ENCODE measurements at regions not wholly inside any gene's neighbourhood (a gene's known extent, or its start where the extent isn't known, plus 50 kb on each side); places are given as distances from the start of the nearest gene placed in this dataset.

DNA sequence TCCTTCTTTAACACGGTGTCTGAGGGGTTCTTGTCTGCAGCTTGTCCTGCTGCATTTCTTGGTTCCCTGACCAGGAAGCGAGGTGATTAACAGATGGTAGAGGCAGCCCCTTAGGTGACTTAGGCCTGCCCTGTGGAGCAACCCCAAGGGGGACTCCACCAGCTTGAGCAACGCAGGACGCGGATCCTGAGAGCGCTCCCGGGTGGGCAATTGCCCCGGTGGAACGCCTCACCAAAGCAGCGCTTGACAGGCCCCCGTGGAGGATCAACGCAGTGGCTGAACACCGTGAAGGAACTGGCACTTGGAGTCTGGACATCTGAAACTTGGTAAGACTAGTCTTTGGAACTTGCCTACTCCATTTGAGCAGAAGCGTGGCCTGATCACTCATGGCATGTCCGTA lies 272.9 kb upstream of the ATXN7L3B start:
- TF ChIP-seq, protein P1, sequence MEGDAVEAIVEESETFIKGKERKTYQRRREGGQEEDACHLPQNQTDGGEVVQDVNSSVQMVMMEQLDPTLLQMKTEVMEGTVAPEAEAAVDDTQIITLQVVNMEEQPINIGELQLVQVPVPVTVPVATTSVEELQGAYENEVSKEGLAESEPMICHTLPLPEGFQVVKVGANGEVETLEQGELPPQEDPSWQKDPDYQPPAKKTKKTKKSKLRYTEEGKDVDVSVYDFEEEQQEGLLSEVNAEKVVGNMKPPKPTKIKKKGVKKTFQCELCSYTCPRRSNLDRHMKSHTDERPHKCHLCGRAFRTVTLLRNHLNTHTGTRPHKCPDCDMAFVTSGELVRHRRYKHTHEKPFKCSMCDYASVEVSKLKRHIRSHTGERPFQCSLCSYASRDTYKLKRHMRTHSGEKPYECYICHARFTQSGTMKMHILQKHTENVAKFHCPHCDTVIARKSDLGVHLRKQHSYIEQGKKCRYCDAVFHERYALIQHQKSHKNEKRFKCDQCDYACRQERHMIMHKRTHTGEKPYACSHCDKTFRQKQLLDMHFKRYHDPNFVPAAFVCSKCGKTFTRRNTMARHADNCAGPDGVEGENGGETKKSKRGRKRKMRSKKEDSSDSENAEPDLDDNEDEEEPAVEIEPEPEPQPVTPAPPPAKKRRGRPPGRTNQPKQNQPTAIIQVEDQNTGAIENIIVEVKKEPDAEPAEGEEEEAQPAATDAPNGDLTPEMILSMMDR (IDR thresholded peaks at IDR 0.05 in 8 of 11, conservative IDR thresholded peaks at IDR 0.05 in 3 of 11) = no peak
- TF ChIP-seq POLR2A (IDR thresholded peaks at IDR 0.05) (no peak), POLR2AphosphoS5 (IDR thresholded peaks at IDR 0.05) (no peak)

Data from spleen (tissue), 7 donors.